Parathyroid adenoma (tissue), 2 donors: ENCODE measurements at regions not wholly inside any gene's neighbourhood (a gene's known extent, or its start where the extent isn't known, plus 50 kb on each side); places are given as distances from the start of the nearest gene placed in this dataset.

Source experiments
- H2AFZ ChIP-seq: fragments of 300-600 bp; sonication (generic); one replicate; pipeline ENCODE4 v1.7.0; 2017; ENCODE audit warnings: antibody characterized with exemption, mild to moderate bottlenecking
- H3K27ac ChIP-seq: fragments of 300-600 bp; sonication (generic); one replicate; pipeline ENCODE4 v1.7.0; 2017
- H3K27me3 ChIP-seq: fragments of 300-600 bp; sonication (generic); one replicate; pipeline ENCODE4 v1.7.0; 2017; ENCODE audit warnings: low read length; ENCODE audit not compliant: control insufficient read depth, insufficient read depth
- H3K36me3 ChIP-seq: fragments of 300-600 bp; sonication (generic); one replicate; pipeline ENCODE4 v1.7.0; 2017; ENCODE audit warnings: low read length; ENCODE audit not compliant: control insufficient read depth, insufficient read depth
- H3K4me1 ChIP-seq: fragments of 300-600 bp; sonication (generic); one replicate; pipeline ENCODE4 v1.7.0; 2017; ENCODE audit warnings: control low read depth
- H3K4me2 ChIP-seq: fragments of 300-600 bp; sonication (generic); one replicate; pipeline ENCODE4 v1.7.0; 2017; ENCODE audit warnings: low read length
- H3K4me3 ChIP-seq: fragments of 300-600 bp; sonication (generic); one replicate; pipeline ENCODE4 v1.7.0; 2017; ENCODE audit warnings: low read depth, low read length
- H3K79me2 ChIP-seq: fragments of 300-600 bp; sonication (generic); one replicate; pipeline ENCODE4 v1.7.0; 2017; ENCODE audit warnings: control low read depth
- H3K9ac ChIP-seq: fragments of 300-600 bp; sonication (generic); one replicate; pipeline ENCODE4 v1.7.0; 2017; ENCODE audit warnings: mild to moderate bottlenecking
- H3K9me3 ChIP-seq: fragments of 300-600 bp; sonication (generic); one replicate; pipeline ENCODE4 v1.7.0; 2017; ENCODE audit warnings: low read length; ENCODE audit not compliant: control insufficient read depth
- TF ChIP-seq, protein P1 (sequence below): fragments of 300-600 bp; sonication (generic); IDR thresholded peaks from one replicate; pipeline ENCODE4 v1.7.0; 2017; ENCODE audit warnings: antibody characterized with exemption, mild to moderate bottlenecking
- donor health status: primary hyperparathyroidism.

DNA sequence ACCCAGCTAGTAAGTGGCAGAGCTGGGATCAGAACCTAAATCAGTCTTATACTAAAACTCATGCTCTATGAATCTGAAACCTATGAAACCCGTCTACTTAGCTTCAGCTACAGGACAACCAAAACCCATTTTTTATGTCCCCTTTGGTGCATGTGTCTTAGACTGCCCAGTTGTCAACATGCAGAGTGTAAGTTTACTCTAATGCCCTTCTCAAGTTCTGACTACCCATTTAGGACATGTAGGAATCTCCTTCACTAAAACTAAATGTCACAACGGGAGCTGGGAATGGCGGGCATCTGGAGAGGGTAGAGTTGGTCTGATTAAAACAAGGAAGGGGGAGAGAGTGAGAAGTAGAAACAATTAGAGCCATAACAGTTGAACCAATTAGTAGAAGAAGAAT is 167.9 kb upstream of the UBASH3B start:
- no peaks in the 10 kb centered on the region for H3K9me3 ChIP-seq
- H3K4me3 ChIP-seq: no peak overlapping the region
- no peak overlapping the region for H2AFZ ChIP-seq
- H3K27me3 ChIP-seq: no peaks in the 10 kb centered on the region
- TF ChIP-seq, protein P1, sequence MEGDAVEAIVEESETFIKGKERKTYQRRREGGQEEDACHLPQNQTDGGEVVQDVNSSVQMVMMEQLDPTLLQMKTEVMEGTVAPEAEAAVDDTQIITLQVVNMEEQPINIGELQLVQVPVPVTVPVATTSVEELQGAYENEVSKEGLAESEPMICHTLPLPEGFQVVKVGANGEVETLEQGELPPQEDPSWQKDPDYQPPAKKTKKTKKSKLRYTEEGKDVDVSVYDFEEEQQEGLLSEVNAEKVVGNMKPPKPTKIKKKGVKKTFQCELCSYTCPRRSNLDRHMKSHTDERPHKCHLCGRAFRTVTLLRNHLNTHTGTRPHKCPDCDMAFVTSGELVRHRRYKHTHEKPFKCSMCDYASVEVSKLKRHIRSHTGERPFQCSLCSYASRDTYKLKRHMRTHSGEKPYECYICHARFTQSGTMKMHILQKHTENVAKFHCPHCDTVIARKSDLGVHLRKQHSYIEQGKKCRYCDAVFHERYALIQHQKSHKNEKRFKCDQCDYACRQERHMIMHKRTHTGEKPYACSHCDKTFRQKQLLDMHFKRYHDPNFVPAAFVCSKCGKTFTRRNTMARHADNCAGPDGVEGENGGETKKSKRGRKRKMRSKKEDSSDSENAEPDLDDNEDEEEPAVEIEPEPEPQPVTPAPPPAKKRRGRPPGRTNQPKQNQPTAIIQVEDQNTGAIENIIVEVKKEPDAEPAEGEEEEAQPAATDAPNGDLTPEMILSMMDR: no peak
- no peak overlapping the region for H3K4me2 ChIP-seq
- H3K36me3 ChIP-seq: no peaks in the 10 kb centered on the region
- no peak overlapping the region for H3K27ac ChIP-seq
- no peak overlapping the region for H3K9ac ChIP-seq
- H3K79me2 ChIP-seq: no peaks in the 10 kb centered on the region
- H3K4me1 ChIP-seq: no peaks in the 10 kb centered on the region

GRCh38 chr11:122486793-122487495 is 168.6 kb upstream of the UBASH3B start:
- no peaks in the 10 kb centered on the region for H3K36me3 ChIP-seq
- no peaks in the 10 kb centered on the region for H3K27me3 ChIP-seq
- no peaks in the 10 kb centered on the region for H3K79me2 ChIP-seq
- H2AFZ ChIP-seq: no peak overlapping the region
- H3K4me2 ChIP-seq: no peak overlapping the region
- no peak overlapping the region for H3K4me3 ChIP-seq
- TF ChIP-seq, protein P1: no peak
- H3K9me3 ChIP-seq: no peaks in the 10 kb centered on the region
- H3K9ac ChIP-seq: no peak overlapping the region
- no peaks in the 10 kb centered on the region for H3K4me1 ChIP-seq
- H3K27ac ChIP-seq: no peak overlapping the region

GRCh38 chr11:122478986-122479385 is 176.5 kb upstream of the UBASH3B start:
- TF ChIP-seq, protein P1: no peak
- Histone ChIP-seq H3K4me1 (no peaks in the 10 kb centered on the region), H3K9me3 (no peaks in the 10 kb centered on the region), H3K79me2 (no peaks in the 10 kb centered on the region), H3K4me2 (no peak overlapping the region), H3K27ac (no peak overlapping the region), H3K4me3 (no peak overlapping the region), H3K27me3 (no peaks in the 10 kb centered on the region), H2AFZ (no peak overlapping the region), H3K9ac (no peak overlapping the region), H3K36me3 (no peaks in the 10 kb centered on the region)

DNA sequence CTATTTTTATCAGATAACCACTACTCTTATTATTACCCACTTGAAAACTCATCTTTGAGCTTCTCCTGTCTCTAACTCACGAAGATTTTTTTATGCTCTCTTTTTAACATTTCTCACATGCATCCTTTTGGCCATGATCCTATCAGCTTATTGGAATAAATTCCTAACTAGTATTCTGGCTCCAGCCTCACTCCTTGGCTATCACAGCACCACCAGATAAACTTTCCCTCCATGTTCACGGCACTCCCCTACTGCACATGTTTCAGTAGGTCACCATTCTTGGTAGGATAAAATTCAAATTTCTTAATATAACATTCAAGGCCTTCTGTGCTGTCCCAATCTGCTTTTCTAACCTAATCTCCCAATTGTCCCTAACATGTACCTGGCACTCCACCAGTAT is 186.6 kb upstream of the UBASH3B start:
- Histone ChIP-seq H3K4me3 (no peak overlapping the region), H3K9ac (no peak overlapping the region), H3K4me1 (no peaks in the 10 kb centered on the region), H3K27ac (no peak overlapping the region), H3K79me2 (no peaks in the 10 kb centered on the region), H3K4me2 (no peak overlapping the region), H3K27me3 (no peaks in the 10 kb centered on the region), H2AFZ (no peak overlapping the region), H3K9me3 (no peaks in the 10 kb centered on the region), H3K36me3 (no peaks in the 10 kb centered on the region)
- TF ChIP-seq, protein P1: no peak

- Histone ChIP-seq H3K4me3 (no peak overlapping the region), H3K9ac (no peak overlapping the region), H3K9me3 (no peaks in the 10 kb centered on the region), H3K27ac (no peak overlapping the region), H2AFZ (no peak overlapping the region), H3K36me3 (no peaks in the 10 kb centered on the region), H3K4me2 (no peak overlapping the region), H3K4me1 (no peaks in the 10 kb centered on the region), H3K27me3 (no peaks in the 10 kb centered on the region), H3K79me2 (no peaks in the 10 kb centered on the region)
- TF ChIP-seq, protein P1: no peak
These were observed 192.0 kb upstream of the UBASH3B start for GRCh38 chr11:122463530-122463929.
